HAP-1 (cell line): ENCODE measurements at regions not wholly inside any gene's neighbourhood (a gene's known extent, or its start where the extent isn't known, plus 50 kb on each side); places are given as distances from the start of the nearest gene placed in this dataset.
"Not testable (repeated sequence)": the region's sequence is repeated elsewhere in the genome, so short reads cannot be mapped to it uniquely, and the experiment has no call there.

Experiments
- DNase-seq, 2 experiments: peaks; one replicate each; pipeline ENCODE4 v3.0.0-alpha.2; 2016 to 2020; ENCODE audit warnings: low spot score in 2 of 2
- H3K27me3 ChIP-seq: fragments of 250-450 bp; sonication (Bioruptor Pico); 2 replicates; pipeline ENCODE4 v1.5.1; 2020; ENCODE audit warnings: low read depth, mild to moderate bottlenecking, moderate library complexity
- H3K36me3 ChIP-seq: fragments of 250-450 bp; sonication (Bioruptor Pico); replicated peaks from 2 replicates; pipeline ENCODE4 v1.5.1; 2020; ENCODE audit warnings: mild to moderate bottlenecking
- H3K4me1 ChIP-seq: fragments of 250-450 bp; sonication (Bioruptor Pico); 2 replicates; pipeline ENCODE4 v1.5.1; 2020; ENCODE audit warnings: mild to moderate bottlenecking
- H3K4me3 ChIP-seq: fragments of 250-450 bp; sonication (Bioruptor Pico); 2 replicates; pipeline ENCODE4 v1.5.1; 2020; ENCODE audit warnings: mild to moderate bottlenecking, moderate library complexity
- H3K9me3 ChIP-seq: fragments of 250-450 bp; sonication (Bioruptor Pico); 2 replicates; pipeline ENCODE4 v1.5.1; 2020; ENCODE audit warnings: mild to moderate bottlenecking, moderate library complexity
- in situ Hi-C: fragments of 300-500 bp; cut with MboI; formaldehyde crosslinking; loops from 3 replicates; pipeline ENCODE4 v1.14.3; 2020; ENCODE audit warnings: low sequenced_read_pairs, inconsistent platforms, mixed read lengths

- DNase-seq, result no peak
- no peaks in the 10 kb centered on the region for H3K27me3 ChIP-seq
- in situ Hi-C loops, result no loop called here
- H3K36me3 ChIP-seq, result no peaks in the 10 kb centered on the region
- H3K9me3 ChIP-seq, result no peaks in the 10 kb centered on the region
- H3K4me1 ChIP-seq, result no peaks in the 10 kb centered on the region
- no peak overlapping the region for H3K4me3 ChIP-seq
Measured at GRCh38 chr1:163970699-163971098, 588.3 kb upstream of the PBX1 start.

DNA sequence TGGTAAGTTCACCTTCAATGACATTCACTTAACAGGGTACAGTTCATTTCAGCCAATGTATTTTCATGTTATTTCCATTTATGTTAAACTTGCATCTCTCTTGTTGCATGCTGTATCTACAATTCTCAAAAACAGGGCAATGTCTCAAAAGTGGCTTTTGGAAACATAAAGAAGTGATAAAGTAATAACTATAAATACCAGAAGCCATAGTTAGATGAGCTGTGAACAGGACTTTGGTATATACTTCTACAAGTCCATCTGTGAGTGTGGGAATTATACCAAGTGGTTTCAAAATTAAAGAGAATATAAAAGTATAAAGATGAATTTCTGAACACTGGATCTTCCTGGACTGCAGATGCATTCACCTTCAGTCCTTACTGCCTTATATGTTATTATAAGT is 585.4 kb upstream of the PBX1 start:
- no peak overlapping the region for H3K4me3 ChIP-seq
- H3K4me1 ChIP-seq, result no peaks in the 10 kb centered on the region
- H3K36me3 ChIP-seq, result no peaks in the 10 kb centered on the region
- H3K27me3 ChIP-seq, result no peaks in the 10 kb centered on the region
- no peak for DNase-seq
- in situ Hi-C loops, result no loop called here
- no peaks in the 10 kb centered on the region for H3K9me3 ChIP-seq

- H3K4me3 ChIP-seq, result no peak overlapping the region
- H3K27me3 ChIP-seq, result no peaks in the 10 kb centered on the region
- no peaks in the 10 kb centered on the region for H3K36me3 ChIP-seq
- no peak for DNase-seq
- no peaks in the 10 kb centered on the region for H3K4me1 ChIP-seq
- in situ Hi-C loops, result no loop called here
- H3K9me3 ChIP-seq, result no peaks in the 10 kb centered on the region
Measured at GRCh38 chr1:163974120-163974519, 584.9 kb upstream of the PBX1 start.

- Histone ChIP-seq H3K36me3 (no peaks in the 10 kb centered on the region), H3K9me3 (no peaks in the 10 kb centered on the region), H3K4me1 (no peaks in the 10 kb centered on the region), H3K27me3 (no peaks in the 10 kb centered on the region), H3K4me3 (no peak overlapping the region)
- DNase-seq, result no peak
- in situ Hi-C loops, result no loop called here
Measured at GRCh38 chr1:163980394-163980793, 578.6 kb upstream of the PBX1 start.

- Histone ChIP-seq H3K9me3 (no peaks in the 10 kb centered on the region), H3K27me3 (no peaks in the 10 kb centered on the region), H3K4me3 (no peak overlapping the region), H3K4me1 (no peaks in the 10 kb centered on the region), H3K36me3 (no peaks in the 10 kb centered on the region)
- in situ Hi-C loops, result no loop called here
- DNase-seq, result no peak
Measured at GRCh38 chr1:163981500-163982030, 577.4 kb upstream of the PBX1 start.

GRCh38 chr1:163983097-163983496 is 575.9 kb upstream of the PBX1 start:
- DNase-seq, result no peak
- H3K9me3 ChIP-seq, result no peaks in the 10 kb centered on the region
- no peaks in the 10 kb centered on the region for H3K4me1 ChIP-seq
- H3K36me3 ChIP-seq, result no peaks in the 10 kb centered on the region
- no peaks in the 10 kb centered on the region for H3K27me3 ChIP-seq
- H3K4me3 ChIP-seq, result no peak overlapping the region
- in situ Hi-C loops, result no loop called here

GRCh38 chr1:163985700-163986099 is 573.3 kb upstream of the PBX1 start:
- no peaks in the 10 kb centered on the region for H3K9me3 ChIP-seq
- in situ Hi-C loops, result no loop called here
- no peaks in the 10 kb centered on the region for H3K4me1 ChIP-seq
- DNase-seq, result no peak
- H3K27me3 ChIP-seq, result no peaks in the 10 kb centered on the region
- H3K4me3 ChIP-seq, result no peak overlapping the region
- H3K36me3 ChIP-seq, result no peaks in the 10 kb centered on the region

GRCh38 chr1:163999131-163999530 is 559.9 kb upstream of the PBX1 start:
- in situ Hi-C loops, result no loop called here
- Histone ChIP-seq H3K9me3 (no peaks in the 10 kb centered on the region), H3K4me1 (no peaks in the 10 kb centered on the region), H3K4me3 (no peak overlapping the region), H3K27me3 (no peaks in the 10 kb centered on the region), H3K36me3 (no peaks in the 10 kb centered on the region)
- DNase-seq, result no peak

GRCh38 chr1:164006186-164006585 is 552.8 kb upstream of the PBX1 start:
- DNase-seq, H3K9me3 ChIP-seq, H3K4me1 ChIP-seq, H3K36me3 ChIP-seq, in situ Hi-C loops, H3K4me3 ChIP-seq, H3K27me3 ChIP-seq: not testable (repeated sequence)

GRCh38 chr1:164006621-164007020 is 552.4 kb upstream of the PBX1 start:
- no peaks in the 10 kb centered on the region for H3K36me3 ChIP-seq
- no peak overlapping the region for H3K4me3 ChIP-seq
- no peak for DNase-seq
- H3K4me1 ChIP-seq, result no peaks in the 10 kb centered on the region
- H3K9me3 ChIP-seq, result no peaks in the 10 kb centered on the region
- no peaks in the 10 kb centered on the region for H3K27me3 ChIP-seq
- in situ Hi-C loops, result no loop called here

DNA sequence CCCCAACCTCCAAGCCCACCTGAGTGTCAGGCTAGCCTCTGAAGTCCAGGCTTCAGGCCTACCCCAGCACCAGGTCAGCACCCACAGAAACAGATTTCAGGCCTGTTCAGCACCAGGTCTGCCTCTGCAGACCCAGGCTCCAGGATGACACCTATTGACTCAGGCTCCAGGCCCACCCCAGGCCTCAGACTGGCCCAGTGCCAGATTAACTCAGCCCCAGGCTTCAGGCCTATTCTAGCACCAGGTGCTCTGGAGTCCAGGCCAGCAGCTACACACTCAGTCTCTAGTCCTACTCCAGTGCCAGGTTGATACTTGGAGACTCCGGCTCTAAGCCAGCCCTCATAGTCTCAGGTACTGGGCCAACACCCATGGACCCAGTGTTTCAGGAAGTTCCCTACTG is 541.7 kb upstream of the PBX1 start:
- Histone ChIP-seq H3K9me3 (no peaks in the 10 kb centered on the region), H3K4me3 (no peak overlapping the region), H3K4me1 (no peaks in the 10 kb centered on the region), H3K27me3 (no peaks in the 10 kb centered on the region), H3K36me3 (no peaks in the 10 kb centered on the region)
- in situ Hi-C loops, result no loop called here
- no peak for DNase-seq

DNA sequence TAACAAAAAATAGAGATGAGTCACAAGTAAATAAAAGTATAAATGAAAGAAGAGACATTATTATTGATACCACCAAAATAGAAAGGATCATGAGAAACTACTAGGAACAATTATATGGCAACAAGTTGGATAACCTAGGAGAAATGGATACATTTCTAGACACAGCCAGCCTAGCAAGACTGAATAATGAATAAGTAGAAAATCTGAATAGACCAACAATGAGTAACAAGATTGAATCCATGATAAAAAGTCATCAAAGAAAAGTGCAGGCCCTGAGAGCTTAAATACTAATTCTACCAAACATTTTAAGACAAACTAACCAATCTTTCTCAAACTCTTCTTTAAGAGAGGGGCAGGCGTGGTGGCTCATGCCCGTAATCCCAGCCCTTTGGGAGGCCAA is 538.6 kb upstream of the PBX1 start:
- no peaks in the 10 kb centered on the region for H3K27me3 ChIP-seq
- no peak for DNase-seq
- H3K36me3 ChIP-seq, result no peaks in the 10 kb centered on the region
- no peaks in the 10 kb centered on the region for H3K9me3 ChIP-seq
- in situ Hi-C loops, result no loop called here
- H3K4me3 ChIP-seq, result no peak overlapping the region
- no peaks in the 10 kb centered on the region for H3K4me1 ChIP-seq

GRCh38 chr1:164021813-164022212 is 537.2 kb upstream of the PBX1 start:
- Histone ChIP-seq H3K27me3 (no peaks in the 10 kb centered on the region), H3K4me1 (no peaks in the 10 kb centered on the region), H3K4me3 (no peak overlapping the region), H3K36me3 (no peaks in the 10 kb centered on the region), H3K9me3 (no peaks in the 10 kb centered on the region)
- in situ Hi-C loops, result no loop called here
- no peak for DNase-seq

DNA sequence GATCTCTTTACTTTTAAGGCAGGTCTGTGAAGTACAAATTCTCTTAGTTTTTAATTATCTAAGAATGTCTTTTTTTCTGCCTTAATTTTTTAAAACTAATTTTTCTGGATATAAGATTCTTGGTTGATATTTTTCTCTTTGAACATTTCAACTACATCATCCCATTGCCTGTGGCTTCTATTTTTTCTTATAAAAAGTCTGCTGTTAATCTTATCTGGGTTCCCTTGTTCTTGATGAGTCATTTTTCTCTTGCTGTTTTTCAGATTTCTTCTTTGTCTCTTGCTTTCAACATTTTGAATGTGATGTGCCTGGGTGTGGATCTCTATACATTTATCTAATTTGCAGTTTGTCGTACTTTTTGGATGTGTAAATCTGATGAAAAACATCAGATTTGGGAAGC is 525.2 kb upstream of the PBX1 start:
- H3K4me1 ChIP-seq, result no peaks in the 10 kb centered on the region
- H3K36me3 ChIP-seq, result no peaks in the 10 kb centered on the region
- H3K4me3 ChIP-seq, result no peak overlapping the region
- no peaks in the 10 kb centered on the region for H3K9me3 ChIP-seq
- no peaks in the 10 kb centered on the region for H3K27me3 ChIP-seq
- DNase-seq, result no peak
- in situ Hi-C loops, result no loop called here

DNA sequence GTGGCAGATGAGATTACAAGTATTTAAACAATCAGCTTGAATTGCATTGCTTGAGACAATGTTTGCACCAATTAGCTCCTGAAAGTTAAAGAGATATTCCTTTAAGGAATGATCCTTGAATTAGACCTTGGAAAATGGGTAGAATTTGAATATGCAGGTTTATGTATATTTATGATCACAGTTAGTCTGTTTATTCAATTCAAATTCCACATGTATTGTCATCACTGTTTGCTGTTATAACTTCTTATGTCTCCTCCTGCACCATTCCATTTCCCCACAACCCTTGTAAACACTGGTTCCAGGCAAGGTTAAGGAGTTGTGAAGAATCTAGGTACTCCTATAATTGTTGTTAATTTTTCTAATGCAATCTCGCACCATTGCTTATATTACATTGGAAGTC is 518.2 kb upstream of the PBX1 start:
- Histone ChIP-seq H3K27me3 (no peaks in the 10 kb centered on the region), H3K4me1 (no peaks in the 10 kb centered on the region), H3K4me3 (no peak overlapping the region), H3K9me3 (no peaks in the 10 kb centered on the region), H3K36me3 (no peaks in the 10 kb centered on the region)
- DNase-seq, result no peak
- in situ Hi-C loops, result no loop called here
